ENCODE measurements at regions not wholly inside any gene's neighbourhood (a gene's known extent, or its start where the extent isn't known, plus 50 kb on each side); places are given as distances from the start of the nearest gene placed in this dataset.
A peak's percentile ranks its signal among the peaks of the same experiment; 100 is the strongest.

- DNase-seq: peak; percentile 76
These were observed 212.2 kb upstream of the RPL38 start for GRCh38 chr17:73991260-73991659.

- no peak for DNase-seq
These were observed 208.5 kb upstream of the RPL38 start for GRCh38 chr17:73994946-73995345.

GRCh38 chr17:73997059-73997458 is 206.4 kb upstream of the RPL38 start:
- no peak for DNase-seq

- no peak for DNase-seq
These were observed 205.2 kb upstream of the RPL38 start for GRCh38 chr17:73998249-73998648.

GRCh38 chr17:73998653-73999645 is 204.5 kb upstream of the RPL38 start:
- peak; percentile 86 for DNase-seq

- no peak for DNase-seq
These were observed 202.3 kb upstream of the RPL38 start for GRCh38 chr17:74001145-74001544.

GRCh38 chr17:74002241-74002640 is 201.2 kb upstream of the RPL38 start:
- no peak for DNase-seq

GRCh38 chr17:74004056-74004455 is 199.4 kb upstream of the RPL38 start:
- no peak for DNase-seq

- no peak for DNase-seq
These were observed 197.7 kb upstream of the RPL38 start for GRCh38 chr17:74005790-74006189.

- no peak for DNase-seq
These were observed 197.1 kb upstream of the RPL38 start for GRCh38 chr17:74006371-74006770.

GRCh38 chr17:74008196-74008595 is 195.3 kb upstream of the RPL38 start:
- DNase-seq: peak; percentile 72

GRCh38 chr17:74009056-74009625 is 194.3 kb upstream of the RPL38 start:
- DNase-seq: no peak

- no peak for DNase-seq
These were observed 192.6 kb upstream of the RPL38 start for GRCh38 chr17:74010903-74011302.

- no peak for DNase-seq
These were observed 191.5 kb upstream of the RPL38 start for GRCh38 chr17:74011966-74012365.

GRCh38 chr17:74012465-74012864 is 191.0 kb upstream of the RPL38 start:
- DNase-seq: no peak

- no peak for DNase-seq
These were observed 188.2 kb upstream of the RPL38 start for GRCh38 chr17:74015316-74015715.

GRCh38 chr17:74015990-74016389 is 187.5 kb upstream of the RPL38 start:
- no peak for DNase-seq

- no peak for DNase-seq
These were observed 187.0 kb upstream of the RPL38 start for GRCh38 chr17:74016461-74016860.

GRCh38 chr17:74017466-74017865 is 186.0 kb upstream of the RPL38 start:
- no peak for DNase-seq

GRCh38 chr17:74018115-74018514 is 185.4 kb upstream of the RPL38 start:
- DNase-seq: no peak

- DNase-seq: no peak
These were observed 184.2 kb upstream of the RPL38 start for GRCh38 chr17:74019271-74019670.

- no peak for DNase-seq
These were observed 183.6 kb upstream of the RPL38 start for GRCh38 chr17:74019860-74020259.

- DNase-seq: no peak
These were observed 183.0 kb upstream of the RPL38 start for GRCh38 chr17:74020522-74020921.

- peak; percentile 89 for DNase-seq
These were observed 178.5 kb upstream of the RPL38 start for GRCh38 chr17:74024871-74025531.

All from islet precursor cell (in vitro differentiated cells).